Heart left ventricle (tissue), 16 donors: ENCODE measurements at regions not wholly inside any gene's neighbourhood (a gene's known extent, or its start where the extent isn't known, plus 50 kb on each side); places are given as distances from the start of the nearest gene placed in this dataset.

Source experiments
- ATAC-seq, 4 donors: fragments of 200-7000 bp; cut with Tn5 transposase; one replicate each; pipeline ENCODE4 v1.9.1; 2020 to 2022; ENCODE audit warnings: moderate library complexity in 4 of 4, mild to moderate bottlenecking in 3 of 4, moderate number of reproducible peaks in 1 of 4
- DNase-seq, 5 donors: peaks; one replicate each; pipeline ENCODE4 v3.0.0-alpha.2; 2020
- H3K27ac ChIP-seq, 12 donors: fragments of 200-600 bp; sonication (generic) in 4 of 12; one replicate each; pipeline versions ENCODE4 v1.5.0 to v1.8.0; 2016 to 2022; ENCODE audit warnings: mild to moderate bottlenecking in 2 of 12
- H3K27me3 ChIP-seq, 9 donors: fragments of 200-600 bp; sonication (generic) in 2 of 9; one replicate each; pipeline versions ENCODE4 v1.5.1 to v1.8.0; 2016 to 2022; ENCODE audit warnings: mild to moderate bottlenecking in 3 of 9
- H3K36me3 ChIP-seq, 9 donors: fragments of 200-600 bp; sonication (generic) in 2 of 9; one replicate each; pipeline versions ENCODE4 v1.5.0 to v1.8.0; 2018 to 2022; ENCODE audit warnings: mild to moderate bottlenecking in 2 of 9
- H3K4me1 ChIP-seq, 12 donors: fragments of 200-600 bp; sonication (generic) in 4 of 12; one replicate each; pipeline versions ENCODE4 v1.5.0 to v1.8.0; 2016 to 2022; ENCODE audit warnings: mild to moderate bottlenecking in 3 of 12
- H3K4me3 ChIP-seq, 12 donors: fragments of 200-600 bp; sonication (generic) in 4 of 12; one replicate each; pipeline versions ENCODE4 v1.5.0 to v1.8.0; 2017 to 2022; ENCODE audit warnings: mild to moderate bottlenecking in 9 of 12, moderate library complexity in 4 of 12
- H3K9me3 ChIP-seq, 12 donors: fragments of 200-600 bp; sonication (generic) in 4 of 12; one replicate each; pipeline versions ENCODE4 v1.5.0 to v1.8.0; 2016 to 2022; ENCODE audit warnings: mild to moderate bottlenecking in 1 of 12
- POLR2A ChIP-seq, 2 donors: fragments of 450-650 bp; IDR thresholded peaks; one replicate each; pipeline ENCODE4 v1.6.1; 2017; ENCODE audit warnings: antibody characterized with exemption in 2 of 2, mild to moderate bottlenecking in 2 of 2, moderate library complexity in 2 of 2
- WGBS, 4 donors: extraction: QIAGEN DNeasy Blood & Tissue Kit in 2 of 4; methylation state at CpG; one replicate each; pipeline versions ENCODE4 v1.1.5 to v1.1.7; 2013 to 2018; 5-methylcytosine and 5-hydroxymethylcytosine counted together
- intact Hi-C, 10 donors: fragments of 100-400 bp; cut with DNase I; formaldehyde crosslinking; loops; one replicate each; pipeline versions ENCODE4 v1.11.1 to v1.14.2; 2022
- TF ChIP-seq, protein P1 (sequence below), 12 donors: fragments of 200-600 bp; sonication (generic) in 4 of 12; IDR thresholded peaks; one replicate each; pipeline versions ENCODE4 v1.5.0 to v1.8.0; 2018 to 2022; ENCODE audit warnings: antibody characterized with exemption in 12 of 12, mild to moderate bottlenecking in 5 of 12
- donor health status: ischemic (EF 13 %, LVEDD 7.1; RV severe dilation, severe dysfunction).
- donor health status: healthy with polysubstance abuse.
- donor health status: DM: no; HTN: yes; CAD: no.
- donor health status: DM: no; HTN: no; CAD: no.
- donor health status: ischemic (EF 25% LVEDD 6.9; RV normal size, moderate dysfunction).
- donor health status: ischemic (EF 25% LVEDD 5.7; RV mildly dilated, moderate dysfunction).
- donor health status: healthy.
- donor health status: DM: yes; HTN: yes; CAD: no.
- donor health status: ischemic (EF 35%, LVEDD 5.7; RV mildly dilated, moderate dysfunction).
- donor health status: nonischemic (EF 11% LVEDD 7.7; RV severe dilation, severe dysfunction).
- donor health status: DM: yes; HTN: yes; CAD: no.
- donor health status: PGD.
- donor health status: ischemic (EF 29% LVEDD 5.4; RV normal size, mild dysfunction).
- donor health status: nonischemic (EF 23%, LVEDD 6.1; RV moderate dilation, normal function).

DNA sequence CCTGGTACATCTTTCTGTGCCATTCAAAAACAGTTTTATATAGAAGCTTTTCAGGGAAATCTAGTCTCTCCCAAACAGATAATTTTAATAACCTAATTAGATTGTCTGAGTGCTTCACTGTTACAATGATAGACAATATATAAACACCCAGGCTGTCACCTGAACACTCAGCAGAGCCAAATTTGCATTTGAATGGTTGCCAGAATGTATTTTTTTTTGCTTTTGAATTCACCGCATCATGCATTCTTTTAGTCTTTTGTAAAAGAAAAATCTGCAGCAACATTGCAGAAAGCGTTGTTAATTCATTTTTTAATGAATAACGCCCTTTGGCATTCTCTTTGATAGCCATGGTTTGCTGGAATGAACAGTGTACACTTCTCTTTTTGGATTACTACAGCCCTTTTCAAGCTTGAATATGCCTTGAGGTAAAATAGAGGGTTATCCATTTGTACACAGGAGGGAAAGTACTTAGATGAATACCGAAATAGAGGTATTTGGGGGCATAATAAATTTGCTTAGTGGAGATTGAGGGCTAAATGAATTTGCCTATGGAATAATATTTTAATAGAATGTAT, 175.0 kb upstream of the EPHA5 start:
- no peak for DNase-seq
- 63 to 67% (median 65%) methylated on average over 4 of the region's 4 CpGs for WGBS, 4 donors
- Histone ChIP-seq H3K4me1 (no peaks in the 10 kb centered on the region), H3K9me3 (no peaks in the 10 kb centered on the region), H3K27ac (no peak overlapping the region), H3K36me3 (no peaks in the 10 kb centered on the region), H3K27me3 (no peaks in the 10 kb centered on the region), H3K4me3 (no peak overlapping the region)
- ATAC-seq: no peak
- intact Hi-C loops: no loop called here
- TF ChIP-seq, protein P1, sequence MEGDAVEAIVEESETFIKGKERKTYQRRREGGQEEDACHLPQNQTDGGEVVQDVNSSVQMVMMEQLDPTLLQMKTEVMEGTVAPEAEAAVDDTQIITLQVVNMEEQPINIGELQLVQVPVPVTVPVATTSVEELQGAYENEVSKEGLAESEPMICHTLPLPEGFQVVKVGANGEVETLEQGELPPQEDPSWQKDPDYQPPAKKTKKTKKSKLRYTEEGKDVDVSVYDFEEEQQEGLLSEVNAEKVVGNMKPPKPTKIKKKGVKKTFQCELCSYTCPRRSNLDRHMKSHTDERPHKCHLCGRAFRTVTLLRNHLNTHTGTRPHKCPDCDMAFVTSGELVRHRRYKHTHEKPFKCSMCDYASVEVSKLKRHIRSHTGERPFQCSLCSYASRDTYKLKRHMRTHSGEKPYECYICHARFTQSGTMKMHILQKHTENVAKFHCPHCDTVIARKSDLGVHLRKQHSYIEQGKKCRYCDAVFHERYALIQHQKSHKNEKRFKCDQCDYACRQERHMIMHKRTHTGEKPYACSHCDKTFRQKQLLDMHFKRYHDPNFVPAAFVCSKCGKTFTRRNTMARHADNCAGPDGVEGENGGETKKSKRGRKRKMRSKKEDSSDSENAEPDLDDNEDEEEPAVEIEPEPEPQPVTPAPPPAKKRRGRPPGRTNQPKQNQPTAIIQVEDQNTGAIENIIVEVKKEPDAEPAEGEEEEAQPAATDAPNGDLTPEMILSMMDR (IDR thresholded peaks at IDR 0.05): no peak
- TF ChIP-seq POLR2A (IDR thresholded peaks at IDR 0.05): no peak

DNA sequence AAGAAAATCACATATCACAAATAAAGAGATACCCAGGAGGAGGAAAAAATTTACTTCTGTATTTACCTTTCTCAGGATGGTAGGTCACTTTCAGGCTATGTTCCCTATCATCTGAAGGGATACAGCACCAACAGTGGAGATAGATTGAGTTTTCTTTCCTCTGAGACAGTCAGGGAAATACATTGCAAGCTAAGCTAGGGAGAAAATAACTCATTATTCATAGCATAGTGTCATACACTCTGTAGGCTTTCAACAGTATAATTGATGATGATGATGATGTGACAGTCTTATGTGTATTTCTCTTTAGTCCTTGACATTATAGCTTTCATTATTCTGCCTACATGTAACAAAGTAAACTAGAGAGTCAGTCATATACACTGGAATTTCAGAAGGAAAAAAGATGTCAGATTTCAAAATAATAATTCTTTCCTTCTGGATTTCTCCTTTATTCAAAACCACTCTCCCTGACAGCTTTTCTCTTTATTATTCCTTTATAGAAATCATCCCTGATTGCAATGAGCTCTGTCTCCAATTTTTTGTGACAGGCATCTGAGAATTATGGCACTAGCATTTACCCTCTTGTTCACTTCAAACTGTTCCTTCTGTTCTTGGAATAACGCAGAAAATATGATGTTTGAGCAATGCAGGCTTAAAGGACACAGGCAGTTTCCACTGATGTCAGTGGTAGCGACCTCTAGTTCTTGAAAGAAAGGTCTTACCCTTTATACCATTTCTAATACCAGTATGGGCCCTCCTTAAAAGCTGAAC, 169.1 kb upstream of the EPHA5 start:
- Histone ChIP-seq H3K27ac (no peak overlapping the region), H3K27me3 (no peaks in the 10 kb centered on the region), H3K36me3 (no peaks in the 10 kb centered on the region), H3K9me3 (no peaks in the 10 kb centered on the region), H3K4me1 (no peaks in the 10 kb centered on the region), H3K4me3 (no peak overlapping the region)
- WGBS, 4 donors: 57 to 75% (median 66%) methylated on average over 2 of the region's 2 CpGs
- intact Hi-C loops: no loop called here
- TF ChIP-seq, protein P1 (IDR thresholded peaks at IDR 0.05): no peak
- TF ChIP-seq POLR2A (IDR thresholded peaks at IDR 0.05): no peak
- DNase-seq: no peak
- no peak for ATAC-seq

DNA sequence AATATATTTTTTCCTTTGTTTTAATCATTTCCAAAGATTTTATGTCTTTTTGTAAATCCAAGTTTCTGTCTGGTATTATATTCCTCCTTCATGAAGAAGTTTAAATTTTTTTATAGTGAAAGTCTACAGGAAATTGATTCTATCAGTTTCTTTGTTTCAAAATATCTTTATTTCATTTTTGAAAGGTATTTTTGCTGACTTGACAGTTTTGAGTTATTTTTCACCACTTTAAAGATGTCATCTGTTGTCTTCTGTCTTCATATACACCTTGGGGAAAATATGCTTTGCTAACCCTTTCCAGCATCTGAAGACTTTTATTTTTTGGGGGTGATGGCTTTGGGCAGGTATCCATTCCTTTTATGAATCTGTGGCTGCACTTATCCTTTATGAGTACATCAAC, 164.4 kb upstream of the EPHA5 start:
- Histone ChIP-seq H3K36me3 (no peaks in the 10 kb centered on the region), H3K27me3 (no peaks in the 10 kb centered on the region), H3K4me3 (no peak overlapping the region), H3K9me3 (no peaks in the 10 kb centered on the region), H3K27ac (no peak overlapping the region), H3K4me1 (no peaks in the 10 kb centered on the region)
- DNase-seq (no peak), ATAC-seq (no peak)
- intact Hi-C loops: no loop called here
- no peak for TF ChIP-seq POLR2A (IDR thresholded peaks at IDR 0.05)
- TF ChIP-seq, protein P1 (IDR thresholded peaks at IDR 0.05): no peak

DNA sequence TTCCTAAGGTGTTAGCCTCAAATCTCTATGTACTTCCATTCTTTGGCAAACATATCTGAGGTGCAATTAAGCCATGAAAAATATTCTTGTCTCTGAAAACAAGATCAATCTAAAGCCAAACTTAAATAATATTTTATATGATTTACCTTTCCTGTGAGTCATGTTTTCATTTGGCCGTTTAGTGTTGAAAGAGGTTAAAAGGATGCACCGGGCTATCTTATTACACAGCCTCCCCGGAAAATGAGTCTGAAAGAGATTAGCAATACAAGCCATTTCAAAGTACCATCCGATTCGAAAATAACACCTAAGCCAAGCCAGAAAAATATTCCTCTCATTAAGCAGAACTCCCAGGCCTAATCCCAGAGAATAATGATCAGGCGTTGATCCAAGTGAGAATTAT, 161.5 kb upstream of the EPHA5 start:
- TF ChIP-seq POLR2A (IDR thresholded peaks at IDR 0.05): no peak
- TF ChIP-seq, protein P1 (IDR thresholded peaks at IDR 0.05): no peak
- H3K9me3 ChIP-seq: no peaks in the 10 kb centered on the region

More for the DNA sequence above, 161.5 kb upstream of the EPHA5 start:
- 54 to 61% (median 55%) methylated on average over 6 of the region's 6 CpGs for WGBS, 4 donors
- intact Hi-C loops: no loop called here
- no peaks in the 10 kb centered on the region for H3K4me1 ChIP-seq
- no peak for DNase-seq
- no peak overlapping the region for H3K4me3 ChIP-seq
- no peaks in the 10 kb centered on the region for H3K27me3 ChIP-seq
- no peaks in the 10 kb centered on the region for H3K36me3 ChIP-seq
- ATAC-seq: no peak
- H3K27ac ChIP-seq: no peak overlapping the region
